H1 (cell line): ENCODE measurements at regions not wholly inside any gene's neighbourhood (a gene's known extent, or its start where the extent isn't known, plus 50 kb on each side); places are given as distances from the start of the nearest gene placed in this dataset.

Source experiments
- HDAC6 ChIP-seq: IDR thresholded peaks from one replicate; pipeline ENCODE4 v1.7.1; 2012; ENCODE audit warnings: low read depth, mild to moderate bottlenecking, inconsistent platforms, low read length, moderate library complexity
- JUN ChIP-seq: IDR thresholded peaks from 2 replicates; pipeline ENCODE4 v1.6.1; 2011; ENCODE audit warnings: low read depth, mild to moderate bottlenecking, improper control_type of control experiment, low read length
- POLR2A ChIP-seq, 2 experiments: IDR thresholded peaks; 1 replicate in 1 of 2; 2 replicates in 1 of 2; pipeline ENCODE4 v1.6.1; 2011; ENCODE audit warnings: low read depth in 2 of 2, low read length in 2 of 2, mild to moderate bottlenecking in 2 of 2; ENCODE audit errors: control extremely low read depth in 1 of 2
- RAD21 ChIP-seq, 2 experiments: IDR thresholded peaks in 1 of 2; conservative IDR thresholded peaks in 1 of 2; 2 replicates each; pipeline ENCODE4 v1.6.1; 2011; ENCODE audit warnings: low read depth in 2 of 2, low read length in 2 of 2, improper control_type of control experiment in 1 of 2, inconsistent platforms in 1 of 2, mild to moderate bottlenecking in 1 of 2, moderate library complexity in 1 of 2
- RNF2 ChIP-seq: fragments of 200-900, 300-1000 bp; sonication (generic); IDR thresholded peaks from 2 replicates; pipeline ENCODE4 v1.7.1; 2016; ENCODE audit warnings: borderline replicate concordance, low read depth, mild to moderate bottlenecking, antibody characterized with exemption, low read length; ENCODE audit not compliant: poor library complexity, severe bottlenecking; ENCODE audit errors: missing control alignments
- RXRA ChIP-seq: IDR thresholded peaks from 2 replicates; pipeline ENCODE4 v1.6.1; 2011; ENCODE audit warnings: low read depth, mild to moderate bottlenecking, low read length, moderate library complexity; ENCODE audit not compliant: insufficient read depth
- SUZ12 ChIP-seq: fragments of 200-600 bp; sonication (generic); IDR thresholded peaks from 2 replicates; pipeline ENCODE4 v1.6.1; 2012; ENCODE audit warnings: mild to moderate bottlenecking, inconsistent platforms, low read length, moderate library complexity, mixed read lengths

GRCh38 chr19:20279516-20279915, 112.5 kb downstream of the ZNF486 start (continued):
- TF ChIP-seq HDAC6: no peak
- TF ChIP-seq RAD21 (IDR thresholded peaks at IDR 0.05 in 1 of 2, conservative IDR thresholded peaks at IDR 0.05 in 1 of 2; ENCODE audit: low read depth in 2 of 2, low read length in 2 of 2): no peak
- TF ChIP-seq JUN: no peak
- no peak for TF ChIP-seq POLR2A (IDR thresholded peaks at IDR 0.05; ENCODE audit: control extremely low read depth in 1 of 2, low read depth in 2 of 2, low read length in 2 of 2)
- TF ChIP-seq RNF2: no peak
- no peak for TF ChIP-seq SUZ12
- no peak for TF ChIP-seq RXRA
